Brain microvascular endothelial cell (primary cell): ENCODE measurements at regions not wholly inside any gene's neighbourhood (a gene's known extent, or its start where the extent isn't known, plus 50 kb on each side); places are given as distances from the start of the nearest gene placed in this dataset.

ENCODE experiments used
- DNase-seq: peaks from one replicate; pipeline ENCODE4 v3.0.0-alpha.2; 2020
- H3K27ac ChIP-seq: fragments of 250-450 bp; sonication (Bioruptor Pico); 2 replicates; pipeline ENCODE4 v1.5.1; 2020; ENCODE audit warnings: mild to moderate bottlenecking, moderate library complexity
- H3K27me3 ChIP-seq: fragments of 250-450 bp; sonication (Bioruptor Pico); replicated peaks from 2 replicates; pipeline ENCODE4 v1.5.1; 2020; ENCODE audit warnings: mild to moderate bottlenecking
- H3K36me3 ChIP-seq: fragments of 250-450 bp; sonication (Bioruptor Pico); replicated peaks from 2 replicates; pipeline ENCODE4 v1.5.1; 2020; ENCODE audit warnings: mild to moderate bottlenecking
- H3K4me3 ChIP-seq: 2 replicates; pipeline ENCODE4 v1.5.1; 2011; ENCODE audit warnings: low read depth, mild to moderate bottlenecking, control low read depth, low read length, moderate library complexity
- CTCF ChIP-seq: IDR thresholded peaks from 2 replicates; pipeline ENCODE4 v1.5.1; 2011; ENCODE audit warnings: low read depth, mild to moderate bottlenecking, moderate library complexity, low read length, control low read depth, inconsistent platforms; ENCODE audit errors: missing control alignments
- in situ Hi-C: cut with HindIII; loops from 2 replicates; pipeline ENCODE4 v1.10.0; 2017; ENCODE audit warnings: low sequenced_read_pairs, low pct_ligation_motif_present

DNA sequence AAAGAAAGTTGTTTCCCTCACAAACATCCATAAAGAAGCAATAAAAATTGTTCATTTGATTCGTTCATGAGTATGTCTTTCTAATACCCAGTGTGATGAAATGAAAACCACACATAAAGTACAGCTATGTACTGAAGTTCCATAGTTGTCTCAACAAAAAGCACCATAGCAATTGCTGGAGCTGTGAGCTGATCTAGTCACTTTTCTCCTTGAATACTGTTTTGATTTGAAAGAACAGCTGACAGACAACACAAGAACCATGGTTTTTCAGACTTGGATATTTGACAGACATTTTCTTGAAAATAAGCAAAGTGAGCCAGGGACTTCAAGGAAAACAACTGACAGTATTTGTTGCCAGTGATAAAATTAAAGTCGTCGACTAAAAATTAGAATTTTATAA, 237.1 kb upstream of the PLD5 start:
- Histone ChIP-seq H3K27ac (no peak overlapping the region), H3K36me3 (no peaks in the 10 kb centered on the region), H3K27me3 (no peaks in the 10 kb centered on the region), H3K4me3 (no peak overlapping the region)
- no peak for DNase-seq
- in situ Hi-C loops, result no loop called here
- TF ChIP-seq CTCF, result no peak

- Histone ChIP-seq H3K27ac (no peak overlapping the region), H3K4me3 (no peak overlapping the region), H3K27me3 (no peaks in the 10 kb centered on the region), H3K36me3 (no peaks in the 10 kb centered on the region)
- in situ Hi-C loops, result no loop called here
- DNase-seq, result no peak
- TF ChIP-seq CTCF, result no peak
Observed at GRCh38 chr1:242754926-242755325, 230.4 kb upstream of the PLD5 start.

GRCh38 chr1:242754125-242754524, 229.6 kb upstream of the PLD5 start:
- no peak overlapping the region for H3K4me3 ChIP-seq
- no peaks in the 10 kb centered on the region for H3K27me3 ChIP-seq
- TF ChIP-seq CTCF, result no peak
- in situ Hi-C loops, result no loop called here
- no peaks in the 10 kb centered on the region for H3K36me3 ChIP-seq
- no peak overlapping the region for H3K27ac ChIP-seq
- DNase-seq, result no peak

DNA sequence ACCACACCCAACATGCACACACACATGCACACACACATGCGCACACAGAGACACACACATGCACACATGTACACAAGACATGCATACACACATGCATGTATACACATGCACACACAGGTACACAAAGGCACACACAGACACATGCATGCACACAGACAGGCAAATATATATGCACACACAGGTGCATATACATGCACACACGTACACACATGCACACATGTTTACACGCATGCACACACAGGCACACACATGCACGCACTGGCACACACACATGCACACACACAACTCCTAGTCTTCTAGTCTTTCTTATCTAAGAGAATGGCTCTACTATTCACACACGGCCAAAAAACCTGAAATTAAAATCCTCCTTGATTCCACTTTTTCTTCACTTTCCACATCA, 222.7 kb upstream of the PLD5 start:
- Histone ChIP-seq H3K27ac (no peak overlapping the region), H3K4me3 (no peak overlapping the region), H3K36me3 (no peaks in the 10 kb centered on the region), H3K27me3 (no peaks in the 10 kb centered on the region)
- no peak for TF ChIP-seq CTCF
- DNase-seq, result no peak
- in situ Hi-C loops, result no loop called here

DNA sequence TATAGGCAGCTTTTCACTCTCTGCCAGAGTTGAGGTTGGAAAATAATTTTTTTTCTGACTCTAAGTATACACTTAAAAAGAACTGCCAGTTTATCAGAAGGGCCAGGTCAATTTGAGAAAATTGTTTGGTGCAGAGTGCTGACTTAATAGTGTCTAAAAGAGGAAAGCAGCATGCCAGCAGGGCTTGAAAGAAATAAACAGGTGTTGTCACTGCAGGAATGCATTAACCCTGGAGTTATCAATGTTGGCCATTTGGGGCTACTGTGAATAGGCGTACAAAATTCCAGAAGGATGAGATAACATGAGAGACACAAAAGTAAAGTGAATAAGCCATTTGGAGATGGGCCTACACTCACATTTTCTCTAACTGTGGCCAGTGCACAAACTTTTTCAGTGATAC, 220.6 kb upstream of the PLD5 start:
- no peaks in the 10 kb centered on the region for H3K27me3 ChIP-seq
- no peak overlapping the region for H3K27ac ChIP-seq
- in situ Hi-C loops, result no loop called here
- no peaks in the 10 kb centered on the region for H3K36me3 ChIP-seq
- H3K4me3 ChIP-seq, result no peak overlapping the region
- TF ChIP-seq CTCF, result no peak
- no peak for DNase-seq

DNA sequence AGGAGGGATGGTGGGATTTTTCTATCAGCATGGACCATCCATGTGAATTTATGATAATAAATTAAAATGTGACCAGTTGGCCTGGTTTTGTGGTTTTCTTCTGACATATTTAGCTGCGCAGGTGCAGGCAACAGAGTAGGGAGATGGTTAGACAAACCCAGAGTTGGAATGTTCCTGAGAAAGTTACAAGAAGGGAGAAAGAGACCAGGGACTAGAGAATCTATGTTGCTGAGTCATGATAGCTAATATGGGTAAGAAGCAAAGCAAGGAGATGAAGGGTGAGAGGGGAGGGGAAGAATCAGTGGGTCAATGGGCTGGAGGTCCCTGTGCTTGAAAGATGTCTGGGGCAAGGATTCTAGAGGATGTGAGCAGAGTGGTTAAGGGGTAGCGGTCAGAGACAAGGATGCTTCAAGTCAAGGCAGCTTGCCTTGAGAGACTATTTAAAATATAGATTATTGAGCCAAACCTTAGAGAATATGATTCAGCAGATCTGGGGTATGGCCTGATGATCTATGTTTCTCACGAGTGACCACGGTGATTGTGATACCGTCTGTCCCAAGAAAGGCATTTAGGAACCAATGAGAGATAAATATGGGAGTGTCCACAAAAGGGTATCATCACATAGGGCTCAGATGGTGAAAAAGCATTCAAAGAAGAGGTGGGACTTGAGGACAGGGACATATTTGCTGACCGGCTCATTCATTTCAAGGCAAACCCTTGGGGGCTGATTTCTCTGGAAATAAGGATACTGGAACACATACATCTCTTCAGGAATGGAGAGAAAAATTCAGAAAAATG, 219.7 kb upstream of the PLD5 start:
- no peak overlapping the region for H3K27ac ChIP-seq
- no peaks in the 10 kb centered on the region for H3K27me3 ChIP-seq
- H3K4me3 ChIP-seq, result no peak overlapping the region
- no peaks in the 10 kb centered on the region for H3K36me3 ChIP-seq
- in situ Hi-C loops, result no loop called here
- DNase-seq, result no peak
- TF ChIP-seq CTCF, result no peak
